ENCODE measurements at regions not wholly inside any gene's neighbourhood (a gene's known extent, or its start where the extent isn't known, plus 50 kb on each side); places are given as distances from the start of the nearest gene placed in this dataset.

GRCh38 chr16:73448970-73449369, 401.0 kb upstream of the ZFHX3 start:
- TF ChIP-seq POLR2AphosphoS5 (IDR thresholded peaks at IDR 0.05; ENCODE audit: low read depth, low read length) (no peak), TAF1 (IDR thresholded peaks at IDR 0.05; ENCODE audit: borderline replicate concordance, low read depth, low read length) (no peak), ELF1 (IDR thresholded peaks at IDR 0.05) (no peak), RAD21 (IDR thresholded peaks at IDR 0.05; ENCODE audit: low read length) (no peak)

Data from SK-N-SH (cell line).